ENCODE measurements at regions not wholly inside any gene's neighbourhood (a gene's known extent, or its start where the extent isn't known, plus 50 kb on each side); places are given as distances from the start of the nearest gene placed in this dataset.

DNA sequence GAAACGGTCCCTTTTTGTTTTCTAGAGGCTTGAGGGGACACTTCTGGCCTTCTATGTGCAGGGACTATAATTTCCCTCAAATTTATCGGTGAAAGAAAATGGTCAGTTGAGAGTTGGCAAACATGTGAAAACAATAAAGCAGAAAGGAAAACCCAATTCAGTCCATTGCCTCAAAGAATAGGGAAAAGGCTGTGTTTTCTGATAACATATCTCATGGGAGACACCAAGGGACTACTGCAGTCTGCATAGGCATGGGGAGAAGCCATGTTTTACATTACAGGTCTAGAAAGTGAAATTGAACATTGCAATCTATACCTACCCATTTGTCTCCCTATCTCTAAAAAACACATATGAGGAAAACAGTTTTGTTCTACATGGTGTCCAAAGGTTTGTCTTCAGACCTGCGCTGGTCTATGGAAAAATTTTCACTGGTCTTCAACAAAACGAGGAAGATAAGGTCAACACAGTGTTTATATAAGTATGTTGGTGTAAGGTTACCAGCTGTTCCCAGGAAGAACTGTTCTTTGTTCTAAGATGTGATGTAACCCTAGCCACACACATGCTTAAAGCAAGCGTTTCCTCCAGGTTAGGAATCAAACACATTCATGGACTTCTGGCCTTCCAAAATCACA lies 179.7 kb downstream of the MREG start (continued):
- TF ChIP-seq, protein P1, sequence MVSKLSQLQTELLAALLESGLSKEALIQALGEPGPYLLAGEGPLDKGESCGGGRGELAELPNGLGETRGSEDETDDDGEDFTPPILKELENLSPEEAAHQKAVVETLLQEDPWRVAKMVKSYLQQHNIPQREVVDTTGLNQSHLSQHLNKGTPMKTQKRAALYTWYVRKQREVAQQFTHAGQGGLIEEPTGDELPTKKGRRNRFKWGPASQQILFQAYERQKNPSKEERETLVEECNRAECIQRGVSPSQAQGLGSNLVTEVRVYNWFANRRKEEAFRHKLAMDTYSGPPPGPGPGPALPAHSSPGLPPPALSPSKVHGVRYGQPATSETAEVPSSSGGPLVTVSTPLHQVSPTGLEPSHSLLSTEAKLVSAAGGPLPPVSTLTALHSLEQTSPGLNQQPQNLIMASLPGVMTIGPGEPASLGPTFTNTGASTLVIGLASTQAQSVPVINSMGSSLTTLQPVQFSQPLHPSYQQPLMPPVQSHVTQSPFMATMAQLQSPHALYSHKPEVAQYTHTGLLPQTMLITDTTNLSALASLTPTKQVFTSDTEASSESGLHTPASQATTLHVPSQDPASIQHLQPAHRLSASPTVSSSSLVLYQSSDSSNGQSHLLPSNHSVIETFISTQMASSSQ (IDR thresholded peaks at IDR 0.05; ENCODE audit: low read depth): peak; percentile 76; the same call in 1 of the 2 replicates
- TF ChIP-seq, protein P1 (CRISPR knock-in tag; IDR thresholded peaks at IDR 0.05; ENCODE audit: borderline replicate concordance): peak; percentile 89; the same call in 1 of the 2 replicates
- TF ChIP-seq HCFC1 (IDR thresholded peaks at IDR 0.05; ENCODE audit: low read depth, low read length) (no peak), ZNF737 (CRISPR knock-in tag; IDR thresholded peaks at IDR 0.05; ENCODE audit: borderline replicate concordance) (no peak), WIZ (CRISPR knock-in tag; IDR thresholded peaks at IDR 0.05) (peak; percentile 63; the same call in 1 of the 2 replicates), NKX3-1 (CRISPR knock-in tag; IDR thresholded peaks at IDR 0.05) (peak; percentile 89), JARID2 (CRISPR knock-in tag; IDR thresholded peaks at IDR 0.05; ENCODE audit: insufficient replicate concordance) (no peak), FOXJ3 (CRISPR knock-in tag; IDR thresholded peaks at IDR 0.05; ENCODE audit: borderline replicate concordance) (peak; percentile 97), ZNF350 (CRISPR knock-in tag; IDR thresholded peaks at IDR 0.05; ENCODE audit: borderline replicate concordance, low read depth) (no peak), SP1 (IDR thresholded peaks at IDR 0.05) (no peak), SP1 (CRISPR knock-in tag; IDR thresholded peaks at IDR 0.05) (0 out of 2 replicates have a peak, but pooled peaks have one; percentile 31), DNMT1 (CRISPR knock-in tag; IDR thresholded peaks at IDR 0.05) (no peak), RELA (CRISPR knock-in tag; IDR thresholded peaks at IDR 0.05) (no peak), PHF21A (CRISPR knock-in tag; IDR thresholded peaks at IDR 0.05) (peak; percentile 66; the same call in 1 of the 2 replicates), ZSCAN21 (CRISPR knock-in tag; IDR thresholded peaks at IDR 0.05; ENCODE audit: borderline replicate concordance) (0 out of 2 replicates have a peak, but pooled peaks have one; percentile 56), ZSCAN22 (CRISPR knock-in tag; IDR thresholded peaks at IDR 0.05) (no peak)
- TF ChIP-seq, protein P2, sequence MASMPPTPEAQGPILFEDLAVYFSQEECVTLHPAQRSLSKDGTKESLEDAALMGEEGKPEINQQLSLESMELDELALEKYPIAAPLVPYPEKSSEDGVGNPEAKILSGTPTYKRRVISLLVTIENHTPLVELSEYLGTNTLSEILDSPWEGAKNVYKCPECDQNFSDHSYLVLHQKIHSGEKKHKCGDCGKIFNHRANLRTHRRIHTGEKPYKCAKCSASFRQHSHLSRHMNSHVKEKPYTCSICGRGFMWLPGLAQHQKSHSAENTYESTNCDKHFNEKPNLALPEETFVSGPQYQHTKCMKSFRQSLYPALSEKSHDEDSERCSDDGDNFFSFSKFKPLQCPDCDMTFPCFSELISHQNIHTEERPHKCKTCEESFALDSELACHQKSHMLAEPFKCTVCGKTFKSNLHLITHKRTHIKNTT (CRISPR knock-in tag; IDR thresholded peaks at IDR 0.05): no peak
- TF ChIP-seq, protein P3, sequence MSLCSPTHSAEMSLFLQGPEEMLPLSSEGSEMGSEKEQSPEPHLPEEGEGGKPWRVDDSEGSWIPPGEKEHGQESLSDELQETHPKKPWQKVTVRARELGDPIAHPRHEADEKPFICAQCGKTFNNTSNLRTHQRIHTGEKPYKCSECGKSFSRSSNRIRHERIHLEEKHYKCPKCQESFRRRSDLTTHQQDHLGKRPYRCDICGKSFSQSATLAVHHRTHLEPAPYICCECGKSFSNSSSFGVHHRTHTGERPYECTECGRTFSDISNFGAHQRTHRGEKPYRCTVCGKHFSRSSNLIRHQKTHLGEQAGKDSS (CRISPR knock-in tag; IDR thresholded peaks at IDR 0.05; ENCODE audit: borderline replicate concordance, low read depth): no peak
- TF ChIP-seq, protein P4, sequence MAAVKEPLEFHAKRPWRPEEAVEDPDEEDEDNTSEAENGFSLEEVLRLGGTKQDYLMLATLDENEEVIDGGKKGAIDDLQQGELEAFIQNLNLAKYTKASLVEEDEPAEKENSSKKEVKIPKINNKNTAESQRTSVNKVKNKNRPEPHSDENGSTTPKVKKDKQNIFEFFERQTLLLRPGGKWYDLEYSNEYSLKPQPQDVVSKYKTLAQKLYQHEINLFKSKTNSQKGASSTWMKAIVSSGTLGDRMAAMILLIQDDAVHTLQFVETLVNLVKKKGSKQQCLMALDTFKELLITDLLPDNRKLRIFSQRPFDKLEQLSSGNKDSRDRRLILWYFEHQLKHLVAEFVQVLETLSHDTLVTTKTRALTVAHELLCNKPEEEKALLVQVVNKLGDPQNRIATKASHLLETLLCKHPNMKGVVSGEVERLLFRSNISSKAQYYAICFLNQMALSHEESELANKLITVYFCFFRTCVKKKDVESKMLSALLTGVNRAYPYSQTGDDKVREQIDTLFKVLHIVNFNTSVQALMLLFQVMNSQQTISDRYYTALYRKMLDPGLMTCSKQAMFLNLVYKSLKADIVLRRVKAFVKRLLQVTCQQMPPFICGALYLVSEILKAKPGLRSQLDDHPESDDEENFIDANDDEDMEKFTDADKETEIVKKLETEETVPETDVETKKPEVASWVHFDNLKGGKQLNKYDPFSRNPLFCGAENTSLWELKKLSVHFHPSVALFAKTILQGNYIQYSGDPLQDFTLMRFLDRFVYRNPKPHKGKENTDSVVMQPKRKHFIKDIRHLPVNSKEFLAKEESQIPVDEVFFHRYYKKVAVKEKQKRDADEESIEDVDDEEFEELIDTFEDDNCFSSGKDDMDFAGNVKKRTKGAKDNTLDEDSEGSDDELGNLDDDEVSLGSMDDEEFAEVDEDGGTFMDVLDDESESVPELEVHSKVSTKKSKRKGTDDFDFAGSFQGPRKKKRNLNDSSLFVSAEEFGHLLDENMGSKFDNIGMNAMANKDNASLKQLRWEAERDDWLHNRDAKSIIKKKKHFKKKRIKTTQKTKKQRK (IDR thresholded peaks at IDR 0.05; ENCODE audit: low read length): no peak
- TF ChIP-seq, protein P5, sequence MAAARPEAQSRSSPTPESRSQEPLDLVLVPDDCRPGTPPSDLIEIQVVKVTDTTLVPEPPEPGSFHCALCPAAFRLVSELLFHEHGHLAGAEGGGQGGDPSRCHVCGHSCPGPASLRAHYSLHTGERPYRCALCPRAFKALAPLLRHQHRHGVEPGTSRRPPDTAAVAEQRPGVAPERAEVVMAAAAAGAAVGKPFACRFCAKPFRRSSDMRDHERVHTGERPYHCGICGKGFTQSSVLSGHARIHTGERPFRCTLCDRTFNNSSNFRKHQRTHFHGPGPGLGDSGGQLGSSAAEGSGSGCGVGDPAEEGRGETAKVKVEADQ (CRISPR knock-in tag; IDR thresholded peaks at IDR 0.05; ENCODE audit: borderline replicate concordance): peak; percentile 83; the same call in 1 of the 2 replicates

Measured in HepG2 (cell line).